IgD-negative memory B cell (primary cell): ENCODE measurements at regions not wholly inside any gene's neighbourhood (a gene's known extent, or its start where the extent isn't known, plus 50 kb on each side); places are given as distances from the start of the nearest gene placed in this dataset.

Experiments used
- H3K27ac Mint-ChIP-seq, 3 donors: one replicate each; pipeline ENCODE4 v1.8.0; 2020 to 2022; ENCODE audit warnings: mild to moderate bottlenecking in 3 of 3, mixed read lengths in 3 of 3, moderate library complexity in 1 of 3
- H3K27me3 Mint-ChIP-seq: one replicate; pipeline ENCODE4 v1.8.0; 2021; ENCODE audit warnings: mixed read lengths
- H3K36me3 Mint-ChIP-seq: one replicate; pipeline ENCODE4 v1.8.0; 2020; ENCODE audit warnings: mild to moderate bottlenecking, mixed read lengths
- H3K4me1 Mint-ChIP-seq, 3 donors: one replicate each; pipeline ENCODE4 v1.8.0; 2020 to 2022; ENCODE audit warnings: mixed read lengths in 3 of 3, mild to moderate bottlenecking in 1 of 3
- H3K4me3 Mint-ChIP-seq, 4 donors: one replicate each; pipeline ENCODE4 v1.8.0; 2020 to 2022; ENCODE audit warnings: mild to moderate bottlenecking in 4 of 4, mixed read lengths in 4 of 4, moderate library complexity in 3 of 4
- H3K9me3 Mint-ChIP-seq, 3 donors: one replicate each; pipeline ENCODE4 v1.8.0; 2020 to 2021; ENCODE audit warnings: mixed read lengths in 3 of 3, mild to moderate bottlenecking in 1 of 3

GRCh38 chr3:139248593-139249255 lies 95.1 kb upstream of the MRPS22 start:
- no peak overlapping the region for H3K4me3 Mint-ChIP-seq
- no peaks in the 10 kb centered on the region for H3K36me3 Mint-ChIP-seq
- H3K27ac Mint-ChIP-seq: no peak overlapping the region
- H3K9me3 Mint-ChIP-seq: no peaks in the 10 kb centered on the region
- H3K4me1 Mint-ChIP-seq: no peaks in the 10 kb centered on the region
- peaks cover 11% of the 10 kb centered on the region for H3K27me3 Mint-ChIP-seq

- Mint-ChIP-seq H3K36me3 (no peaks in the 10 kb centered on the region), H3K4me1 (no peaks in the 10 kb centered on the region), H3K4me3 (no peak overlapping the region), H3K27ac (no peak overlapping the region), H3K9me3 (peaks cover 0 to 4% (median 0%) of the 10 kb centered on the region in 3 donors), H3K27me3 (peaks cover 9% of the 10 kb centered on the region)
Observed at GRCh38 chr3:139251529-139251928, 92.3 kb upstream of the MRPS22 start.

GRCh38 chr3:139252719-139253118 lies 91.1 kb upstream of the MRPS22 start:
- Mint-ChIP-seq H3K9me3 (peaks cover 0 to 4% (median 0%) of the 10 kb centered on the region in 3 donors), H3K4me1 (no peaks in the 10 kb centered on the region), H3K27me3 (peaks cover 10% of the 10 kb centered on the region), H3K36me3 (no peaks in the 10 kb centered on the region), H3K27ac (no peak overlapping the region), H3K4me3 (no peak overlapping the region)

GRCh38 chr3:139258276-139258675 lies 85.5 kb upstream of the MRPS22 start:
- peaks cover 3% of the 10 kb centered on the region for H3K36me3 Mint-ChIP-seq
- H3K4me3 Mint-ChIP-seq: no peak overlapping the region
- peaks cover 9% of the 10 kb centered on the region for H3K27me3 Mint-ChIP-seq
- no peaks in the 10 kb centered on the region for H3K4me1 Mint-ChIP-seq
- H3K9me3 Mint-ChIP-seq: peaks cover 0 to 5% (median 0%) of the 10 kb centered on the region in 3 donors
- no peak overlapping the region for H3K27ac Mint-ChIP-seq

GRCh38 chr3:139259398-139259797 lies 84.4 kb upstream of the MRPS22 start:
- no peaks in the 10 kb centered on the region for H3K4me1 Mint-ChIP-seq
- H3K27ac Mint-ChIP-seq: no peak overlapping the region
- H3K9me3 Mint-ChIP-seq: peaks cover 0 to 4% (median 0%) of the 10 kb centered on the region in 3 donors

GRCh38 chr3:139260041-139260486 lies 83.8 kb upstream of the MRPS22 start:
- peaks cover 3% of the 10 kb centered on the region for H3K36me3 Mint-ChIP-seq
- peaks cover 0 to 4% (median 0%) of the 10 kb centered on the region in 3 donors for H3K9me3 Mint-ChIP-seq
- peaks cover 9% of the 10 kb centered on the region for H3K27me3 Mint-ChIP-seq
- H3K27ac Mint-ChIP-seq: no peak overlapping the region
- no peak overlapping the region for H3K4me3 Mint-ChIP-seq
- H3K4me1 Mint-ChIP-seq: no peaks in the 10 kb centered on the region

More at GRCh38 chr3:139259398-139259797, 84.4 kb upstream of the MRPS22 start:
- Mint-ChIP-seq H3K4me3 (no peak overlapping the region), H3K36me3 (peaks cover 3% of the 10 kb centered on the region), H3K27me3 (peaks cover 9% of the 10 kb centered on the region)

- Mint-ChIP-seq H3K27ac (no peak overlapping the region), H3K9me3 (peaks cover 0 to 2% (median 0%) of the 10 kb centered on the region in 3 donors), H3K36me3 (peaks cover 3% of the 10 kb centered on the region), H3K4me3 (no peak overlapping the region), H3K4me1 (no peaks in the 10 kb centered on the region), H3K27me3 (peaks cover 9% of the 10 kb centered on the region)
Observed at GRCh38 chr3:139260793-139261736, 82.8 kb upstream of the MRPS22 start.

- Mint-ChIP-seq H3K27ac (no peak overlapping the region), H3K9me3 (peaks cover 0 to 1% (median 0%) of the 10 kb centered on the region in 3 donors), H3K27me3 (peaks cover 9% of the 10 kb centered on the region), H3K4me1 (no peaks in the 10 kb centered on the region), H3K4me3 (no peak overlapping the region), H3K36me3 (peaks cover 3% of the 10 kb centered on the region)
Observed at GRCh38 chr3:139261754-139262586, 81.8 kb upstream of the MRPS22 start.

- no peaks in the 10 kb centered on the region for H3K9me3 Mint-ChIP-seq
- H3K27ac Mint-ChIP-seq: no peak overlapping the region
- peaks cover 3% of the 10 kb centered on the region for H3K36me3 Mint-ChIP-seq
- H3K4me1 Mint-ChIP-seq: no peaks in the 10 kb centered on the region
- no peak overlapping the region for H3K4me3 Mint-ChIP-seq
- H3K27me3 Mint-ChIP-seq: peaks cover 2% of the 10 kb centered on the region
Observed at GRCh38 chr3:139263798-139264197, 80.0 kb upstream of the MRPS22 start.

- no peak overlapping the region for H3K27ac Mint-ChIP-seq
- H3K4me1 Mint-ChIP-seq: no peaks in the 10 kb centered on the region
- peaks cover 2% of the 10 kb centered on the region for H3K27me3 Mint-ChIP-seq
- no peaks in the 10 kb centered on the region for H3K9me3 Mint-ChIP-seq
- H3K36me3 Mint-ChIP-seq: peaks cover 3% of the 10 kb centered on the region
- H3K4me3 Mint-ChIP-seq: no peak overlapping the region
Observed at GRCh38 chr3:139264375-139264774, 79.4 kb upstream of the MRPS22 start.

GRCh38 chr3:139265131-139266016 lies 78.4 kb upstream of the MRPS22 start:
- Mint-ChIP-seq H3K9me3 (peaks cover 0 to under 1% (median 0%) of the 10 kb centered on the region in 3 donors), H3K36me3 (peaks cover 3% of the 10 kb centered on the region), H3K27ac (no peak overlapping the region)

GRCh38 chr3:139267300-139268246 lies 76.2 kb upstream of the MRPS22 start:
- peaks cover under 1% of the 10 kb centered on the region for H3K27me3 Mint-ChIP-seq
- H3K4me1 Mint-ChIP-seq: no peaks in the 10 kb centered on the region
- H3K27ac Mint-ChIP-seq: no peak overlapping the region
- H3K36me3 Mint-ChIP-seq: no peaks in the 10 kb centered on the region
- H3K4me3 Mint-ChIP-seq: no peak overlapping the region
- peaks cover 0 to 6% (median under 1%) of the 10 kb centered on the region in 3 donors for H3K9me3 Mint-ChIP-seq

More at GRCh38 chr3:139265131-139266016, 78.4 kb upstream of the MRPS22 start:
- H3K4me1 Mint-ChIP-seq: no peaks in the 10 kb centered on the region
- no peak overlapping the region for H3K4me3 Mint-ChIP-seq
- H3K27me3 Mint-ChIP-seq: peaks cover 2% of the 10 kb centered on the region

GRCh38 chr3:139269984-139270383 lies 73.8 kb upstream of the MRPS22 start:
- no peak overlapping the region for H3K4me3 Mint-ChIP-seq
- H3K27ac Mint-ChIP-seq: no peak overlapping the region
- no peaks in the 10 kb centered on the region for H3K36me3 Mint-ChIP-seq
- peaks cover 3% of the 10 kb centered on the region for H3K27me3 Mint-ChIP-seq
- H3K4me1 Mint-ChIP-seq: no peaks in the 10 kb centered on the region
- H3K9me3 Mint-ChIP-seq: peaks cover 0 to 6% (median 3%) of the 10 kb centered on the region in 3 donors
